ENCODE measurements at regions not wholly inside any gene's neighbourhood (a gene's known extent, or its start where the extent isn't known, plus 50 kb on each side); places are given as distances from the start of the nearest gene placed in this dataset.

- TF ChIP-seq, protein P1, sequence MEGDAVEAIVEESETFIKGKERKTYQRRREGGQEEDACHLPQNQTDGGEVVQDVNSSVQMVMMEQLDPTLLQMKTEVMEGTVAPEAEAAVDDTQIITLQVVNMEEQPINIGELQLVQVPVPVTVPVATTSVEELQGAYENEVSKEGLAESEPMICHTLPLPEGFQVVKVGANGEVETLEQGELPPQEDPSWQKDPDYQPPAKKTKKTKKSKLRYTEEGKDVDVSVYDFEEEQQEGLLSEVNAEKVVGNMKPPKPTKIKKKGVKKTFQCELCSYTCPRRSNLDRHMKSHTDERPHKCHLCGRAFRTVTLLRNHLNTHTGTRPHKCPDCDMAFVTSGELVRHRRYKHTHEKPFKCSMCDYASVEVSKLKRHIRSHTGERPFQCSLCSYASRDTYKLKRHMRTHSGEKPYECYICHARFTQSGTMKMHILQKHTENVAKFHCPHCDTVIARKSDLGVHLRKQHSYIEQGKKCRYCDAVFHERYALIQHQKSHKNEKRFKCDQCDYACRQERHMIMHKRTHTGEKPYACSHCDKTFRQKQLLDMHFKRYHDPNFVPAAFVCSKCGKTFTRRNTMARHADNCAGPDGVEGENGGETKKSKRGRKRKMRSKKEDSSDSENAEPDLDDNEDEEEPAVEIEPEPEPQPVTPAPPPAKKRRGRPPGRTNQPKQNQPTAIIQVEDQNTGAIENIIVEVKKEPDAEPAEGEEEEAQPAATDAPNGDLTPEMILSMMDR (IDR thresholded peaks at IDR 0.05) = no peak
- intact Hi-C loops (cut with DNase I; ENCODE audit: low total_unique reads) = no loop called here
Measured at GRCh38 chr7:20945451-20945850, 158.8 kb upstream of the SP8 start.

DNA sequence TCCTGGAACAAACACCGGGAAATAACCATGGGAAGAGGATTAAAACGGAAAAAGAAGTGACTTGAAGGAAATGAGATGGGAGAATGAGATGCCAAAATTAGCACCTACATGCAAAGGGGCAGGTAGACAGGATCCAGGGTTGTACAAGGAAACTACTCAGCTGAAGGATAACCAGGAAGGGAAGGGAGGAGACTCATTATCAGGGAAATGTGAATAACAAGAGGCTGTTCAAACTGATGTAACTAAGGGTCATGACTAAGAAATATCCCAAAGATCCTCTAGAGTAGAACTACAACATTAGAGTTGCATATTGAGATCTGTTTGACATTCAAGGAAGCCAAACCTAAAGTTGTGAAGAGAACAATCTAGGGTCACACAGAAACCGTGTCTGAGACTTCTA, 166.2 kb upstream of the SP8 start:
- TF ChIP-seq, protein P1 (IDR thresholded peaks at IDR 0.05) = no peak
- no peak for TF ChIP-seq POLR2A (IDR thresholded peaks at IDR 0.05)
- 42 to 65% methylated on average over 3 of the region's 3 CpGs for WGBS, 2 donors
- intact Hi-C loops (cut with DNase I; ENCODE audit: low total_unique reads) = no loop called here

More at GRCh38 chr7:20945451-20945850, 158.8 kb upstream of the SP8 start:
- DNase-seq (ENCODE audit: low spot score in 2 of 2) = no peak
- 38 to 40% methylated on average over 2 of the region's 2 CpGs for WGBS, 2 donors
- no peak overlapping the region for H3K4me3 ChIP-seq (ENCODE audit: low read depth, poor library complexity, severe bottlenecking)

GRCh38 chr7:20954711-20955619, 168.3 kb upstream of the SP8 start:
- TF ChIP-seq, protein P1 (IDR thresholded peaks at IDR 0.05) = no peak
- TF ChIP-seq POLR2A (IDR thresholded peaks at IDR 0.05) = no peak
- intact Hi-C loops (cut with DNase I; ENCODE audit: low total_unique reads) = no loop called here
- no peak for DNase-seq (ENCODE audit: low spot score in 2 of 2)
- no peak overlapping the region for H3K4me3 ChIP-seq (ENCODE audit: low read depth, poor library complexity, severe bottlenecking)
- WGBS, 2 donors = 63 to 66% methylated on average over 4 of the region's 4 CpGs

More for the DNA sequence above, 166.2 kb upstream of the SP8 start:
- DNase-seq (ENCODE audit: low spot score in 2 of 2) = no peak
- no peak overlapping the region for H3K4me3 ChIP-seq (ENCODE audit: low read depth, poor library complexity, severe bottlenecking)

DNA sequence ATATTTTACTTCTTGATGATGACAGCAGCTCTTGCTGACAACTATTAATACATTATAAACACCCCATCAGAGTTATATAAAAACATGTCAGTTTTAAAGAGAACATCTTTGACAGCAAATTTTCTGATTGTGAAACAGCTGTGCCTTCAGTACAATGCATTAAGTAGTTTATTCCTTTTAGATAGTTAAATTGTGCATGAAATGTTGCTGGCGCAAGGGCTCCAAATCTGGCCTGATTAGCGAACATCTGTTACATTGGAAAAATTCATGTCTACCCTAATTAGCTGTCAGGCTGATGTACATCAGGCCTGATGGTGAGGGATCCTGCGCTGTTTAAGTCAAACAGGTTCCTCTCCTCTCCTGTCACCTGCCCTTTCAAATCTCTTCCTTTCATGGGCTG, 171.9 kb upstream of the SP8 start:
- TF ChIP-seq POLR2A (IDR thresholded peaks at IDR 0.05) = no peak
- TF ChIP-seq, protein P1 (IDR thresholded peaks at IDR 0.05) = no peak
- DNase-seq (ENCODE audit: low spot score in 2 of 2) = no peak
- intact Hi-C loops (cut with DNase I; ENCODE audit: low total_unique reads) = no loop called here
- WGBS, 2 donors = 73 to 85% methylated on average over 3 of the region's 3 CpGs
- H3K4me3 ChIP-seq (ENCODE audit: low read depth, poor library complexity, severe bottlenecking) = no peak overlapping the region

- no peak for DNase-seq (ENCODE audit: low spot score in 2 of 2)
- intact Hi-C loops (cut with DNase I; ENCODE audit: low total_unique reads) = no loop called here
- TF ChIP-seq, protein P1 (IDR thresholded peaks at IDR 0.05) = no peak
- no peak for TF ChIP-seq POLR2A (IDR thresholded peaks at IDR 0.05)
- 88 to 90% methylated on average over 1 of the region's 1 CpG for WGBS, 2 donors
- H3K4me3 ChIP-seq (ENCODE audit: low read depth, poor library complexity, severe bottlenecking) = no peak overlapping the region
Measured at GRCh38 chr7:20959281-20959680, 172.6 kb upstream of the SP8 start.

Measured in lower leg skin (tissue), 4 donors.